Breast epithelium (tissue), 4 donors: ENCODE measurements at regions not wholly inside any gene's neighbourhood (a gene's known extent, or its start where the extent isn't known, plus 50 kb on each side); places are given as distances from the start of the nearest gene placed in this dataset.

ENCODE experiments used
- DNase-seq, 2 donors: peaks; one replicate each; pipeline ENCODE4 v3.0.0-alpha.2; 2019; ENCODE audit warnings: low spot score in 2 of 2
- H3K27ac ChIP-seq, 2 donors: fragments of 200-600 bp; sonication (generic) in 1 of 2; one replicate each; pipeline ENCODE4 v1.5.1; 2016 to 2019; ENCODE audit warnings: mild to moderate bottlenecking in 1 of 2
- H3K27me3 ChIP-seq, 2 donors: fragments of 200-600 bp; sonication (generic) in 1 of 2; one replicate each; pipeline versions ENCODE4 v1.5.1 to v1.6.0; 2017 to 2019; ENCODE audit warnings: control low read depth in 1 of 2, mild to moderate bottlenecking in 1 of 2
- H3K36me3 ChIP-seq: fragments of 200-600 bp; one replicate; pipeline ENCODE4 v1.5.1; 2019
- H3K4me1 ChIP-seq, 2 donors: fragments of 200-600 bp; sonication (generic); one replicate each; pipeline ENCODE4 v1.5.1; 2016 to 2019; ENCODE audit warnings: control low read depth in 1 of 2
- H3K4me3 ChIP-seq, 3 donors: fragments of 200-600 bp; sonication (generic); 1 replicate in 2 of 3; 2 replicates in 1 of 3; pipeline ENCODE4 v1.5.1; 2016 to 2019; ENCODE audit warnings: mild to moderate bottlenecking in 3 of 3, moderate library complexity in 2 of 3
- H3K9me3 ChIP-seq, 2 donors: fragments of 200-600 bp; sonication (generic) in 1 of 2; one replicate each; pipeline ENCODE4 v1.5.1; 2016 to 2019; ENCODE audit warnings: control low read depth in 1 of 2
- CTCF ChIP-seq, 3 donors: fragments of 450-650 bp; IDR thresholded peaks; one replicate each; pipeline ENCODE4 v1.5.1; 2016 to 2017; ENCODE audit warnings: antibody characterized with exemption in 3 of 3, mild to moderate bottlenecking in 3 of 3, moderate library complexity in 3 of 3
- POLR2A ChIP-seq: fragments of 450-650 bp; IDR thresholded peaks from one replicate; pipeline ENCODE4 v1.6.1; 2016; ENCODE audit warnings: antibody characterized with exemption, mild to moderate bottlenecking, moderate library complexity
- POLR2AphosphoS5 ChIP-seq, 3 donors: sonication (generic); formaldehyde crosslinking; IDR thresholded peaks; one replicate each; pipeline ENCODE4 v1.6.1; 2017; ENCODE audit warnings: antibody characterized with exemption in 3 of 3
- intact Hi-C: fragments of 100-400 bp; cut with DNase I; formaldehyde crosslinking; loops from one replicate; pipeline ENCODE4 v1.15.1; 2023; ENCODE audit warnings: low total_unique reads

GRCh38 chr12:127339065-127339464, 927.9 kb upstream of the TMEM132C start:
- TF ChIP-seq POLR2AphosphoS5 (IDR thresholded peaks at IDR 0.05) (no peak), CTCF (IDR thresholded peaks at IDR 0.05) (no peak), POLR2A (no peak)
- H3K27me3 ChIP-seq, result peaks cover 0 to 4% of the 10 kb centered on the region in 2 donors
- no peaks in the 10 kb centered on the region for H3K9me3 ChIP-seq
- DNase-seq, result no peak
- no peaks in the 10 kb centered on the region for H3K4me1 ChIP-seq
- H3K36me3 ChIP-seq, result no peaks in the 10 kb centered on the region
- intact Hi-C loops, result no loop called here
- H3K27ac ChIP-seq, result no peak overlapping the region
- H3K4me3 ChIP-seq, result no peak overlapping the region

- Histone ChIP-seq H3K4me1 (no peaks in the 10 kb centered on the region), H3K9me3 (no peaks in the 10 kb centered on the region), H3K36me3 (no peaks in the 10 kb centered on the region), H3K4me3 (no peak overlapping the region), H3K27me3 (peaks cover 0 to 4% of the 10 kb centered on the region in 2 donors), H3K27ac (no peak overlapping the region)
- intact Hi-C loops, result no loop called here
- DNase-seq, result no peak
- TF ChIP-seq POLR2A (no peak), CTCF (IDR thresholded peaks at IDR 0.05) (no peak), POLR2AphosphoS5 (IDR thresholded peaks at IDR 0.05) (no peak)
These were observed 926.6 kb upstream of the TMEM132C start for GRCh38 chr12:127340381-127340780.

- Histone ChIP-seq H3K27me3 (peaks cover 0 to 4% of the 10 kb centered on the region in 2 donors), H3K36me3 (no peaks in the 10 kb centered on the region), H3K4me3 (no peak overlapping the region), H3K9me3 (peaks cover 0 to 12% of the 10 kb centered on the region in 2 donors), H3K4me1 (no peaks in the 10 kb centered on the region), H3K27ac (no peak overlapping the region)
- no peak for DNase-seq
- intact Hi-C loops, result loop anchor here (2.0 kb wide), 1 partner anchor 66 kb away; no protein-coding TSS in a partner anchor
- no peak for TF ChIP-seq CTCF (IDR thresholded peaks at IDR 0.05)
- TF ChIP-seq POLR2AphosphoS5 (IDR thresholded peaks at IDR 0.05), result no peak
These were observed 924.1 kb upstream of the TMEM132C start for GRCh38 chr12:127342861-127343260.

GRCh38 chr12:127343940-127344339, 923.0 kb upstream of the TMEM132C start:
- no peak for DNase-seq
- Histone ChIP-seq H3K36me3 (no peaks in the 10 kb centered on the region), H3K27me3 (peaks cover 0 to 4% of the 10 kb centered on the region in 2 donors), H3K9me3 (peaks cover 0 to 14% of the 10 kb centered on the region in 2 donors), H3K4me3 (no peak overlapping the region), H3K4me1 (no peaks in the 10 kb centered on the region), H3K27ac (no peak overlapping the region)
- TF ChIP-seq POLR2AphosphoS5 (IDR thresholded peaks at IDR 0.05) (no peak), POLR2A (no peak), CTCF (IDR thresholded peaks at IDR 0.05) (no peak)
- intact Hi-C loops, result loop anchor here (2.0 kb wide), 1 partner anchor 65 kb away; no protein-coding TSS in a partner anchor

- Histone ChIP-seq H3K27ac (no peak overlapping the region), H3K9me3 (peaks cover 0 to 24% of the 10 kb centered on the region in 2 donors), H3K27me3 (no peaks in the 10 kb centered on the region), H3K4me3 (no peak overlapping the region), H3K36me3 (no peaks in the 10 kb centered on the region), H3K4me1 (no peaks in the 10 kb centered on the region)
- intact Hi-C loops, result no loop called here
- TF ChIP-seq CTCF (IDR thresholded peaks at IDR 0.05), result no peak
- no peak for TF ChIP-seq POLR2AphosphoS5 (IDR thresholded peaks at IDR 0.05)
- no peak for TF ChIP-seq POLR2A
- DNase-seq, result no peak
These were observed 915.4 kb upstream of the TMEM132C start for GRCh38 chr12:127351481-127352010.
